CD4-positive, alpha-beta T cell (primary cell): ENCODE measurements at regions not wholly inside any gene's neighbourhood (a gene's known extent, or its start where the extent isn't known, plus 50 kb on each side); places are given as distances from the start of the nearest gene placed in this dataset.

Source experiments
- ATAC-seq: fragments of 200-7000 bp; cut with Tn5 transposase; one replicate; pipeline ENCODE4 v1.10.0; 2022; ENCODE audit warnings: mild to moderate bottlenecking; ENCODE audit not compliant: poor library complexity
- CTCF ChIA-PET: fragments of 350-600 bp; sonication (Branson Sonifier 250); formaldehyde crosslinking; loops from one replicate; lab custom pipeline; 2021; ENCODE audit warnings: antibody characterized with exemption, inconsistent platforms; lab: Charles Lee
- POLR2A ChIA-PET: fragments of 350-600 bp; sonication (Branson Sonifier 250); formaldehyde crosslinking; loops from one replicate; lab custom pipeline; 2021; ENCODE audit warnings: antibody characterized with exemption, inconsistent platforms; lab: Charles Lee
- DNase-seq, 14 experiments: peaks; one replicate each; pipeline ENCODE4 v3.0.0-alpha.2; 2013 to 2020; ENCODE audit warnings: mixed read lengths in 2 of 14
- H3K27ac ChIP-seq, 2 donors: one replicate each; pipeline versions ENCODE4 v1.5.1 to v1.7.0; 2013; ENCODE audit warnings: low read length in 2 of 2, low read depth in 1 of 2, mild to moderate bottlenecking in 1 of 2
- H3K27me3 ChIP-seq, 2 experiments: 1 replicate in 1 of 2; 2 replicates in 1 of 2; pipeline versions ENCODE4 v1.6.1 to v1.7.0; 2013; ENCODE audit warnings: low read length in 2 of 2, control low read depth in 1 of 2, mild to moderate bottlenecking in 1 of 2, moderate library complexity in 1 of 2; ENCODE audit not compliant: insufficient read depth in 2 of 2, control insufficient read depth in 1 of 2
- H3K36me3 ChIP-seq: one replicate; pipeline ENCODE4 v1.6.1; 2013; ENCODE audit warnings: low read length, control low read depth; ENCODE audit not compliant: insufficient read depth
- H3K4me1 ChIP-seq: one replicate; pipeline ENCODE4 v1.6.1; 2013; ENCODE audit warnings: low read length, control low read depth; ENCODE audit not compliant: insufficient read depth
- H3K4me3 ChIP-seq: one replicate; pipeline ENCODE4 v1.5.1; 2013; ENCODE audit warnings: mild to moderate bottlenecking, low read length, moderate library complexity
- H3K9me3 ChIP-seq, 2 experiments: 1 replicate in 1 of 2; 2 replicates in 1 of 2; pipeline versions ENCODE4 v1.6.1 to v1.7.0; 2013; ENCODE audit warnings: low read length in 2 of 2, mild to moderate bottlenecking in 2 of 2, control low read depth in 1 of 2, moderate library complexity in 1 of 2; ENCODE audit not compliant: control insufficient read depth in 1 of 2, insufficient read depth in 1 of 2
- H3K27ac Mint-ChIP-seq: one replicate; pipeline ENCODE4 v1.8.0; 2020; ENCODE audit warnings: mixed read lengths
- H3K27me3 Mint-ChIP-seq: one replicate; pipeline ENCODE4 v1.8.0; 2021; ENCODE audit warnings: mixed read lengths
- H3K36me3 Mint-ChIP-seq: one replicate; pipeline ENCODE4 v1.8.0; 2021; ENCODE audit warnings: low read depth, mixed read lengths
- H3K4me1 Mint-ChIP-seq: one replicate; pipeline ENCODE4 v1.8.0; 2021; ENCODE audit warnings: low read depth, mixed read lengths
- H3K4me3 Mint-ChIP-seq: one replicate; pipeline ENCODE4 v1.8.0; 2020; ENCODE audit warnings: mild to moderate bottlenecking, mixed read lengths
- H3K9me3 Mint-ChIP-seq: one replicate; pipeline ENCODE4 v1.8.0; 2020; ENCODE audit warnings: mixed read lengths
- intact Hi-C, 2 experiments: fragments of 100-400 bp; cut with DNase I in 1 of 2; cut with micrococcal nuclease in 1 of 2; formaldehyde crosslinking; loops; one replicate each; pipeline versions ENCODE4 v1.15.1 to v1.9.0; 2023 to 2025; cut with DNase I, micrococcal nuclease
- TF ChIP-seq, protein P1 (sequence below): fragments of 200-600 bp; IDR thresholded peaks from one replicate; pipeline ENCODE4 v1.8.0; 2022; ENCODE audit warnings: antibody characterized with exemption, mild to moderate bottlenecking

DNA sequence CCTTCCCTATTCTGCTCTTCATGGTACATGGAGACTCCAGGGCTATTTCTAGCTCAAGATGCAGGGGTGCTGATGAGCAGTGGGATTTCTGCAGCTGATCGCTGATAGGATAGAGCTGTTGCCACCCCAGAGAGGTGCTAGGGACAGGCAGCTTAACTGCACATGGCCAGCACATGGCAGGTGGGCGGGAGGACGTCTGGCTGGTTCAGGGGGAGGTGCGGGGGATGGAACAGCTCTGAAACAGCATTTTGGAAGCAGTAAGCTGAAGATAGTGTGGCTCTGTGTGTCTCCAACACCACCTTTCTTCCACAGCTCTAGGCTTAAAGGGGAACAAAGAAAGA is 151.9 kb upstream of the PELI1 start:
- H3K27me3 Mint-ChIP-seq = no peaks in the 10 kb centered on the region
- CTCF ChIA-PET = no interaction called here
- H3K9me3 ChIP-seq = no peaks in the 10 kb centered on the region

DNA sequence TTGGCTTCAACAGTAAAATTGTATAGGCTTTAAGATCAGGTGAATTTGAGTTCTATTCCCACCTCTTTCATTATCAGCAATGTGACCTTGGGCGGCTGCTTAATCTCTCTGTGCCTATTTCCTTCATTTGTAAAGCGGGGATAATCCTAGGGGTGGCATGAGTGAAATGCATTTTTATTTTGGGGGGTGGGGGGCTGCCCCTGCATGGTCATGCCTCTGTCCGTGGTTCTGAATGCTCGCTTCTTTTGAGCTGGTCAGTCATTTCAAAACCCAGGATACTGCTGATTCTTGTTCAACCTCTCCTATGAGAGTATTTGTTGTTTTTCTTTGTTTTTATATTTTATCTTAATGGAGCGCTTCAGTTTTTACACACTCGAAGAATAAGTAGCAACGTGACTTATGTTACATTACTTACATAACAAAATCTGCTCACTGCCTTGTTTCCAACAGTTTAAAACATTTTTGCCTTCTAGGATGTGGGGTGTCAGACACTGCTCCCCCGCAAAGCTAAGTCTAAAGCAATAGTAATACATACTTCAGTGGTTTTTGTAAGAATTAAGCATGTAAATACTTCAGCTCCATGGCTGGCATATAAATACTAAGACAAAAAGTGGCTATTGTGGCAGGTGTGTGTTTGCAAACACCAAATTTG is 152.6 kb upstream of the PELI1 start:
- ChIA-PET CTCF (no interaction called here), POLR2A (no interaction called here)
- Histone ChIP-seq H3K36me3 (no peaks in the 10 kb centered on the region), H3K4me3 (no peak overlapping the region), H3K27ac (no peak overlapping the region), H3K9me3 (no peaks in the 10 kb centered on the region), H3K27me3 (no peaks in the 10 kb centered on the region), H3K4me1 (no peaks in the 10 kb centered on the region)
- intact Hi-C loops = no loop called here
- TF ChIP-seq, protein P1, sequence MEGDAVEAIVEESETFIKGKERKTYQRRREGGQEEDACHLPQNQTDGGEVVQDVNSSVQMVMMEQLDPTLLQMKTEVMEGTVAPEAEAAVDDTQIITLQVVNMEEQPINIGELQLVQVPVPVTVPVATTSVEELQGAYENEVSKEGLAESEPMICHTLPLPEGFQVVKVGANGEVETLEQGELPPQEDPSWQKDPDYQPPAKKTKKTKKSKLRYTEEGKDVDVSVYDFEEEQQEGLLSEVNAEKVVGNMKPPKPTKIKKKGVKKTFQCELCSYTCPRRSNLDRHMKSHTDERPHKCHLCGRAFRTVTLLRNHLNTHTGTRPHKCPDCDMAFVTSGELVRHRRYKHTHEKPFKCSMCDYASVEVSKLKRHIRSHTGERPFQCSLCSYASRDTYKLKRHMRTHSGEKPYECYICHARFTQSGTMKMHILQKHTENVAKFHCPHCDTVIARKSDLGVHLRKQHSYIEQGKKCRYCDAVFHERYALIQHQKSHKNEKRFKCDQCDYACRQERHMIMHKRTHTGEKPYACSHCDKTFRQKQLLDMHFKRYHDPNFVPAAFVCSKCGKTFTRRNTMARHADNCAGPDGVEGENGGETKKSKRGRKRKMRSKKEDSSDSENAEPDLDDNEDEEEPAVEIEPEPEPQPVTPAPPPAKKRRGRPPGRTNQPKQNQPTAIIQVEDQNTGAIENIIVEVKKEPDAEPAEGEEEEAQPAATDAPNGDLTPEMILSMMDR = no peak
- H3K4me1 Mint-ChIP-seq = no peaks in the 10 kb centered on the region
- no peaks in the 10 kb centered on the region for H3K36me3 Mint-ChIP-seq
- no peak for ATAC-seq
- H3K9me3 Mint-ChIP-seq = no peaks in the 10 kb centered on the region
- DNase-seq = no peak
- no peak overlapping the region for H3K27ac Mint-ChIP-seq
- H3K27me3 Mint-ChIP-seq = no peaks in the 10 kb centered on the region
- no peak overlapping the region for H3K4me3 Mint-ChIP-seq

More for the DNA sequence above, 151.9 kb upstream of the PELI1 start:
- intact Hi-C loops = no loop called here
- no peak for ATAC-seq
- H3K27ac ChIP-seq = no peak overlapping the region
- no peaks in the 10 kb centered on the region for H3K4me1 Mint-ChIP-seq
- H3K36me3 ChIP-seq = no peaks in the 10 kb centered on the region
- no peaks in the 10 kb centered on the region for H3K4me1 ChIP-seq
- no peaks in the 10 kb centered on the region for H3K27me3 ChIP-seq
- no peak overlapping the region for H3K4me3 ChIP-seq
- H3K36me3 Mint-ChIP-seq = no peaks in the 10 kb centered on the region
- H3K4me3 Mint-ChIP-seq = no peak overlapping the region
- DNase-seq = no peak
- H3K27ac Mint-ChIP-seq = no peak overlapping the region
- TF ChIP-seq, protein P1 = no peak
- POLR2A ChIA-PET = interaction anchor here (1.9 kb wide), 1 partner anchor 153 kb away, joined by 4 read pairs; no protein-coding TSS in a partner anchor
- H3K9me3 Mint-ChIP-seq = no peaks in the 10 kb centered on the region

DNA sequence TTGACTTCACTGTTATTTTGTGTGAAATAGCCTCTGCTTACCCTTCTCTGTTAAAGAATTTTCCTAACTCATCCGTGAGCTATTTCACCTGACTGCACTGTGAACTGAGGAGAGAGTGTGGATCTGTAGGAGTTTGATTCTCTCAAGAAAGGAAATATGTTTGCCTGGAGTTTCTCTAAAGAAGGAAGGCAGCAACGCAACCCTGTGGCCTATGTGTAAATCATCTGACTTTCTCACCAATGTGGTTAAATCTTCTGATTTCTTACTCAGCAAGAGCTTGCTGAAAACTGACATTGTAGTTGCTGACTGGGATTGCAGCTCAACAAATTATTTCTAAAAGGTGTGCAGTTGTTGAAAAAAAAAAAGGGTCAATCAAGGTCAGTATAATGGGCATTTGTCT is 153.9 kb upstream of the PELI1 start:
- ChIA-PET POLR2A (no interaction called here), CTCF (interaction anchor here (0.6 to 0.7 kb wide), 2 partner anchors 15 to 1958 kb away, joined by 3 to 4 read pairs; no protein-coding TSS in a partner anchor)
- TF ChIP-seq, protein P1 = no peak
- H3K36me3 Mint-ChIP-seq = no peaks in the 10 kb centered on the region
- no peaks in the 10 kb centered on the region for H3K9me3 Mint-ChIP-seq
- no peaks in the 10 kb centered on the region for H3K4me1 ChIP-seq
- no peak overlapping the region for H3K27ac Mint-ChIP-seq
- H3K27me3 ChIP-seq = no peaks in the 10 kb centered on the region
- intact Hi-C loops = no loop called here
- H3K4me3 ChIP-seq = no peak overlapping the region
- H3K9me3 ChIP-seq = no peaks in the 10 kb centered on the region
- DNase-seq (peak in 1 of 14 experiments; percentile 8), ATAC-seq (no peak)
- no peaks in the 10 kb centered on the region for H3K4me1 Mint-ChIP-seq
- H3K36me3 ChIP-seq = no peaks in the 10 kb centered on the region
- no peak overlapping the region for H3K27ac ChIP-seq
- no peak overlapping the region for H3K4me3 Mint-ChIP-seq
- H3K27me3 Mint-ChIP-seq = no peaks in the 10 kb centered on the region
